H1 (cell line): ENCODE measurements at regions not wholly inside any gene's neighbourhood (a gene's known extent, or its start where the extent isn't known, plus 50 kb on each side); places are given as distances from the start of the nearest gene placed in this dataset.

Experiments used
- GTF2F1 ChIP-seq: IDR thresholded peaks from 2 replicates; pipeline ENCODE4 v1.6.1; 2012; ENCODE audit warnings: low read depth, low read length, improper control_type of control experiment, borderline replicate concordance
- SUZ12 ChIP-seq: fragments of 200-600 bp; sonication (generic); IDR thresholded peaks from 2 replicates; pipeline ENCODE4 v1.6.1; 2012; ENCODE audit warnings: mild to moderate bottlenecking, inconsistent platforms, low read length, moderate library complexity, mixed read lengths
- YY1 ChIP-seq: IDR thresholded peaks from 2 replicates; pipeline ENCODE4 v1.6.1; 2011; ENCODE audit warnings: low read depth, mild to moderate bottlenecking, low read length

GRCh38 chr3:31240013-31240412, 292.7 kb upstream of the STT3B start (continued):
- TF ChIP-seq SUZ12 (no peak), GTF2F1 (no peak), YY1 (no peak)
- TF ChIP-seq, all 59 proteins: peak for 0
